ENCODE measurements at regions not wholly inside any gene's neighbourhood (a gene's known extent, or its start where the extent isn't known, plus 50 kb on each side); places are given as distances from the start of the nearest gene placed in this dataset.

DNA sequence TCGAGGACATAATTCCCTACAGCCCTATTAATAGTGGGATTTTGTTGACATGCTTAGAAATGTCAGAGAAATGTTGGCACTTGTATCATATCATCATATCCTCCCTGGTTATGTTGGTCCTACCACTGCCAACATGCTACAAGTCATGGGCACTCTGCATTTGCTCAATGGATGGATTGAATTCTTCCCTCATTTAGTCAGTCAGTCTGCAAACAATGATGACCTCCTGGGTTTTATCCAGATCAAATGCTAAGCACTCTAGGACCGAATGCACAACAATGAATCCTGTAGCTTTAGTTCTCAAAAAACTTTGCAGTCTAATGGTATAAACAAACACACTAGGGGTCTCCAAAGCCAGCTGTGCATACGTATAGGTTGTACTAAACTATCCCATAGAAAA lies 357.2 kb upstream of the DPYD start:
- DNase-seq: no peak

DNA sequence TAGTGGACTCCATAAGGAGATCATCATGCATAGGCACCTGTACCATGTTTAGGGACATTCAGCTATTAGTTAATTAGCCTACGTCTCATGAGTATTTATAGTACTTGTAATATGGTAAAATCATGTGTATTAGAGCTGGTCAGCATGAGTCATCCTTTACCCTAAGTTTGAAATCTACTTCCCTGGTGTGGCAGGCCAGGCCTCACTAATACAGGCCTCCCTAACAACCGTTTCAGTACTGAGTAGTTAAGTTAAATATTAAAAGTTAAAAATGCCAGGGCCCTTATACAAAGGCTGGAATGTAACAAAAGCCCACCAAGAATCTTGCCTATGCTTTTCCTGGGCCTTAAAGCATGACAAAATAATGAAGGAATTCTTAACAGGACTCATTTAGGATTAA lies 356.3 kb upstream of the DPYD start:
- no peak for DNase-seq

- DNase-seq: no peak
Observed at GRCh38 chr1:98276514-98276913, 355.7 kb upstream of the DPYD start.

DNA sequence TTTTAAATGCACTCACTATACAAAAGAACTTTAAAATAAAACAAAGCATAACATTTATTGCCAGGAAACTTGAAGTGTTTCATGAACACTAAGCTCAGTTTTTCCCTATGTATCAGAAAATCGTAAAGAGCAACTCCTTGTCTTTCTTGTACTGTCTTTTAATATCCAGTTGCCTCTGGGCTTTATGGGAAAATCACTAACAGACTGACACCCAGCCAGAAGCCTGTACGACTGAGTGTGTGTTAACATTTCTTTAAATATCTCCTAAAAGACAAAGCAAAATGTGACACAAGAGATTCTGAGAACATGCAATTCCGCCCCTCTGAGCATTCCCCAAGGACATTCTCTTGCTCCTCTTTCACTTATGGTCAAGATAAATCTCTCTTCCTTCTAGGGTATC lies 347.5 kb upstream of the DPYD start:
- DNase-seq: no peak

DNA sequence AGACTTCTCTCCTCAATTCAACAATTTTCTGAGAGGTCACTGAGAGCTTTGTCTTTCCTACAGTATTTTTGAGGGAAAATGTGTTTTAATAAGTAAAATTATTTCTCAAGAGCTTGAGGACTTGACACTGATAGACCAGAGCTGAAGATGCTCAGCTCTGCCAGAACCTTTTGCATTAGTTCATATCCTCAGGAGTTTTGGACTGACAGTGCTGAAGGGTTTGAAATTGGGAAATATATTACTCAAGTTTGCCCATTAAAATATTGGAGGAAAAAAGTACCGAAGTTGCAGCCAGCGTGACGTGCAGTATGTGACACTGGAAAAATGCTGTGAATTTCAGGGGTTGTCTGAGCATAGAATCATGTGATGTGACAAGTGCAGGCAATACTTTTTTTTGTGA lies 346.6 kb upstream of the DPYD start:
- peak; percentile 26 for DNase-seq

GRCh38 chr1:98264727-98265126 lies 343.9 kb upstream of the DPYD start:
- DNase-seq: no peak

DNA sequence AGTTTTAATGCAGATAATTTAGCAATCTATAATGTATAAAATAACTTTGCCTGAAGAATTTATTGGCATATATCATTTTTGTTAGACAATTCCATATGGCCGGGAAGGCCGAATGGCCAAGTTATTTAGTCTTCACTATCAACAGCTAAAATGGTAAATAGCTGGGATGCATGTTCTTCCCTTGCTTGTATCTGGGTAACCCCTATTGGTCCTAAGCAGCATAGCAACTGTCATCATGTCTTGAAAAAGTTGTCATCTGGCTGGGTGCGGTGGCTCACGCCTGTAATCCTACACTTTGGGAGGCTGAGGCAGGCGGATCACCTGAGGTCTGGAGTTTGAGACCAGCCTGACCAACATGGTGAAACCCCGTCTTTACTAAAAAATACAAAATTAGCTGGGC lies 340.0 kb upstream of the DPYD start:
- DNase-seq: no peak

GRCh38 chr1:98260412-98260811 lies 339.6 kb upstream of the DPYD start:
- no peak for DNase-seq

DNA sequence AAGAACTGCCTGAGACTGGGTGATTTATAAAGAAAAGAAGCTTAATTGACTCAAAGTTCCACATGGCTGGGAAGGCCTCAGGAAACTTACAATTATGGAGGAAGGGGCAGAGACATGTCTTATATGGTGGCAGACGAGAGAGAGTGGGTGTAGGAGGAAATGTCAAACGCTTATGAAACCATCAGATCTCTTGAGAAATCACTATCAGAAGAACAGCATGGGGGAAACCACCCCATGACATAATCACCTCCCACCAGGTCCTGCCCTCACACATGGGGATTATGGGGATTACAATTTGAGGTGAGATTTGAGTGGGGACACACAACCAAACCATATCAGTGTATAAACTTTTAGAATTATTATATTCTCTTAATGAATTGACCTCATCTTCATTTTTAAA lies 335.9 kb upstream of the DPYD start:
- DNase-seq: no peak

DNA sequence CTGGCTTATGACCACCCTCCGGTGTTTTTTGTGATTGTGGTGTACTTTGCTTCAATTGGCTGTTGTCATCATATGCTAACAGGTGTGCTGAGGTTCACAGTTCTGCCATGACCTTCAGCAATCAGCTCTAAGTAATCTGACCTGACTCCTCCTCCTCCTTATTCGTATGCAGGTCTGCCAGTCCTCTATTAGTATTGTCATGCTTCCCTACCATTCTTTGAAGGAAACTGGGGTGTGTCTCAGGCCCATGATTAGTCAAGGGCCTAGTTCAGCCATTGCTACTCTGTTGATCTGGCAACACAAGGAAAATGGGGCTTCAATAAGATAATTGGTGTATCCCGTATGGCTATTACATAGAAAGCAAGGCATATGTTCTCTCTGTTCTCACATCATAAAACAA lies 332.3 kb upstream of the DPYD start:
- DNase-seq: no peak

DNA sequence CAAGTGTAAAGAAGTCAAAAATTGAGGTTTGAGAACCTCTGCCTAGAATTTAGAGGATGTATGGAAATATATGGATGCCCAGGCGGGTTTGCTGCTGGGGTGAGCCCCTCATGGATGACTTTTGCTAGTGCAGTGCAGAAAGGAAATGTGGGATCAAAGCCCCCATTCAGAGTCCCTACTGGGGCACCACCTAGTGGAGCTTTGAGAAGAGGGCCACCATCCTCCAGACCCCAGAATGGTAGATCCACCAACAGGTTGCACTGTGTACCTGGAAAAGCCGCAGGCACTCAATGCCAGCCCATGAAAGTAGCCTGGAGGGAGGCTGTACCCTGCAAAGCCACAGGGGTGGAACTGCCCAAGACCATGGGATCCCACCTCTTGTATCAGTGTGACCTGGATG lies 330.7 kb upstream of the DPYD start:
- no peak for DNase-seq

- no peak for DNase-seq
Observed at GRCh38 chr1:98232678-98233077, 311.8 kb upstream of the DPYD start.

DNA sequence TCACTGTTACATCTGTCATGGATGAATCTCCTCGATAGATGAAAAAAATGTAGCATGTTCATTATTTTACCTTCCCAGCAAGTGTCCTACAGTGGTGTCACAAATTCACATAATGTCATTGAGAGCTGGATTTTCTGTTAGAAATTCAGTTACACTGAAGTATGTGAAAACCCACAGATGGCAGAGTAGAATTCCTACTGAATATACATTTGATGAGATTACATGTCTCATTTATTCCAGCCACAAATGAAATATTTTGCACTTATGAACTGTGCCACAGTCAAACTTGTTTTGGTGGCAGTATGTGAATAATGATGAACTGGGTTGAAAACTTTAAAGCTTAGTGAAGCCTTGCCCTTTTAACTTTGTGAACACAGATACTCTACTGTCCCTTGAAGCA lies 301.9 kb upstream of the DPYD start:
- DNase-seq: no peak

DNA sequence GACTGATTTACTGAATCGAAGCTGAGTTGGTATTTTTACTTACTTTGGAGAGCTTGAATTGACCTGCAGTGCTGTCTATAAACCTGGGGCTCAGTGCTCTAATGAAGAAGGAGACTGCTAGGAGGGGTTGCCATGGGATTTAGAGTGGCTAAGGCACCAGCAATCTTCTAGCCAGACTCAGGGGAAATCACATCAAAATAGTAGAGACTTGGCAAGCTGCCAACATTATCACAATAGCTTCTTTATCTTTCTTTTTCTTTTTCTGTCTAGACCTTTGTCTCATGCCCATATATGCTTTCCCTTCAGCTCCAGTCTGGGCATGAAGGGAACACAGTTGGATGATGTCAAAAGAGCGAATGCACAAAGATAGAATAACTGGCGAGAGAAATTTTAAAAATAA lies 301.1 kb upstream of the DPYD start:
- DNase-seq: no peak

GRCh38 chr1:98217601-98218000 lies 296.8 kb upstream of the DPYD start:
- no peak for DNase-seq

DNA sequence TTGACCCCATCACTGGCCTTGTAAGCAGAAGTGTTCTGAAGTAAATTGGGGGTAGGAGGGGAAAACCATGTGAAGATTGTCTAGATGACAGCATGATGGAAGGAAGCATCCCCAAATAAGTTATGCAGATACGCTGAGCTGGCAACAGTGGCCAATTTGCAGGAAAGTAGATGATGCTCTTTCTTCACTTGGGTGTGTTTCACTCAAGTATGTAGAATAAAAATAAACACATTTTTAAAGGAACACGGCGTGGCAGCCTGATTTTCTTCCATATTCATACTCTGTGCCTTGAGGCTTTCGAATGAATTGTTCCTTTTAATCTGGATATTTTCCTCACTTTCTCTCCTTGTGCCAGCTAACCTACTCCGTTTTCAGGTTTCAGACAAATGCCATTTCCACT lies 295.5 kb upstream of the DPYD start:
- DNase-seq: no peak

DNA sequence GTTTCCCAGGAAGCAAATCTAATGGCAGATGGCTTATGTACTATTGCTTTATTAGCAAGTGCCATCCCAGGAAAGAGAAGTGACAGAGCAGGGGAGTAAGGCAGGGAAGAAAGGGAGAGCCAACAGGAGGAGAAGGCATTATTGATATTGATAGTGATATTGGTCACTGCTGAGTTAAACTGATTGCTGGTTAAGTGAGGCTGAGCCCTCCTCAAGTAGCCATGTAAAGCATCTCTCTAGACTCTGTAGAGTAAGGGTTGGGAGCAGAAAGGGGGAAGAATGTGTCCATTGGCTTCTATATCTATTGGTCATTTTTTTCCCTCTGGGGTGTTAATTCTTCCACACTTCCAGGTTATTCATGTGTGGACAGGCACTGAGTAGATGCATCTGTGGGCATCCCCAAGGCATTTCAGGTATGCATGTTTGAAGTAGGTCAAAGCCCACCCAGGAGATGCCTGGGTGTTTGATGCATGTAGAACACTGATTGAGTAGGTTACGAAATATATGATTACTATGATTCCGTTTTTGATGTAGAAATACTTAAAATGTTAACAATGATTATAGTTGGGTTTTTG lies 290.5 kb upstream of the DPYD start:
- DNase-seq: no peak

DNA sequence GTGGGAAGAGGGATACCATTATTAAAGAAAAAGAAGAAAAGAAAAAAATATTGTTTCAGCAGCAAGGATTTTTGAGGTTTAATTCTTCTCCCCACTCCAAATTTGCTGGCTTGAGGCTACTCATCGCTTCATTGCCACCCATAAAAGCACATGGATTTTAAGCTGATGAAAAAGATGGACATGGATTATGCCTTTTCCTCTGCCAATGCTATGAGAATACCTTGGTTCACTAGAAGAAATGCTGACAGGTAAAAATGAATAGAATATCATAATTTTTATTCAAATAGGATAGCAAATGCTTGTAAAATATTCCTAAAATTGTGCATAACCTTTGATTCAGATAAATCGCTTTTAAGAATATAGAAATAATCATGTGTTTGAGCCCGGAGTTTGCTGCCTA lies 289.7 kb upstream of the DPYD start:
- DNase-seq: no peak

GRCh38 chr1:98210064-98210463 lies 289.2 kb upstream of the DPYD start:
- DNase-seq: no peak

DNA sequence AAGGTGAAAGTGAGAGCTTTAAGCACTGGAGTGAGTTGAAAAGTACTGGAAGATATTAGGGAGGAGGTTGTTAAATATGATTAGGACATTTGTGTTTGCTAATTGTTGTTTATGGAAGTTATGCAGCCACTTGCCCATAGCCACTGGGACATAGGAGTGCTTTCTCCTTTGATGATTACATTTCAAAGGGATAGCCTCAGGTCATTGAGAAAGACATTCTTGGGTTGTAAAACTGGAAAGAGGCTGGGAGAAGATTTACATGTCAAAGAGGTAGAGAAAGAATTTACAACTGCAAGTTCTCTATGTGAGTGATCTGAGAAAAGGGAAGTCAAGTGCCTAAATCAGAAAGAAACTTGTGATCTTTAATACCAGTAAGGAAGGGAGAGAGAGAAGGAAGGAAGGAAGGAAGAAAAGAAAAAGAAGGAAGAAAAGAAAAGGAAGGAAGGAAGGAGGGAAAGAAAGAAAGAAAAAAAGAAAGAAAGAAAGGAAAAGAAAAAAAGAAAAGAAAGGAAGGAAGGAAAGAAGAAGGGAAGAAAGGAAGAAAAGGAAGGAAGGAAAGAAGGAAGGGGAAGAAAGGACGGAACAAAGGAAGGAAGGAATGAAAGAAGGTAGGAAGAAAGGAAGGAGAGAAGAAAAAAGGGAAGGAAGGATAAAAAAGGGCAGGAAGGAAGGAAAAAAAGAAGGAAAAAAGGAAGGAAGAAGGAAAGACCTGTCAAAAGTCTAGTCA lies 284.6 kb upstream of the DPYD start:
- no peak for DNase-seq

GRCh38 chr1:98203466-98203865 lies 282.6 kb upstream of the DPYD start:
- no peak for DNase-seq

GRCh38 chr1:98201666-98202081 lies 280.8 kb upstream of the DPYD start:
- no peak for DNase-seq

GRCh38 chr1:98197356-98197755 lies 276.5 kb upstream of the DPYD start:
- no peak for DNase-seq

GRCh38 chr1:98196012-98196411 lies 275.2 kb upstream of the DPYD start:
- no peak for DNase-seq

DNA sequence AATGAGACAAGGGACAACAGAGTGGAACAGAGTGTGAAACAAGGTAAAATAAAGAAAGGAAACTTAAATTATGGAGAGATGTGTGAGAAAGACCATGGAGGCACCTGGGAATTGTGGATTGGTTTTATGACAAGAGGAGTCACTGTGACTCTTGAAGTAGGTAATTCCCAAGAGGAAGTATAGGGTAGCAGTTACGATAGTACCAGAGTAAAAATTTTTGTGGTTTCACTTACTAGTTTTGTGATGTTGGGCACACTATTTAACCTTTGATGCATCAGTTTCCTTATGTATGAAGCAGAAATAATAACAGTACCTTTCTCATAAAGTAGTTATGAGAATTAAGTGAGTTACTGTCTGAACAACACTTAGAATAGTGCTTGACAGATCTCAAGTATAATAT lies 267.9 kb upstream of the DPYD start:
- DNase-seq: no peak

Measured in hindlimb muscle (tissue), 1 donor.